HCT116 (cell line): ENCODE measurements at regions not wholly inside any gene's neighbourhood (a gene's known extent, or its start where the extent isn't known, plus 50 kb on each side); places are given as distances from the start of the nearest gene placed in this dataset.

Experiments
- ELF1 ChIP-seq: IDR thresholded peaks from 2 replicates; pipeline ENCODE4 v1.6.1; 2012; ENCODE audit warnings: low read depth, borderline replicate concordance
- EZH2 ChIP-seq: fragments of 200-600 bp; sonication (generic); IDR thresholded peaks from 2 replicates; pipeline ENCODE4 v1.6.1; 2017; ENCODE audit warnings: antibody characterized with exemption, mixed run types
- JUND ChIP-seq: IDR thresholded peaks from 2 replicates; pipeline ENCODE4 v1.6.1; 2012
- POLR2AphosphoS5 ChIP-seq: IDR thresholded peaks from 2 replicates; pipeline ENCODE4 v1.6.1; 2011; ENCODE audit warnings: mild to moderate bottlenecking, low read depth, low read length, moderate library complexity
- TF ChIP-seq, protein P1 (sequence below), 3 experiments: fragments of 200-600 bp in 1 of 3; sonication (generic) in 1 of 3; IDR thresholded peaks in 2 of 3; conservative IDR thresholded peaks in 1 of 3; 2 replicates each; pipeline ENCODE4 v1.5.1; 2012 to 2017; ENCODE audit warnings: low read depth in 2 of 3, low read length in 2 of 3, antibody characterized with exemption in 1 of 3, borderline replicate concordance in 1 of 3, control low read depth in 1 of 3, mild to moderate bottlenecking in 1 of 3, mixed read lengths in 1 of 3, mixed run types in 1 of 3, moderate library complexity in 1 of 3; ENCODE audit not compliant: insufficient read depth in 1 of 3
- TF ChIP-seq, protein P2 (sequence below): IDR thresholded peaks from 2 replicates; pipeline ENCODE4 v1.6.1; 2012; ENCODE audit warnings: low read depth

DNA sequence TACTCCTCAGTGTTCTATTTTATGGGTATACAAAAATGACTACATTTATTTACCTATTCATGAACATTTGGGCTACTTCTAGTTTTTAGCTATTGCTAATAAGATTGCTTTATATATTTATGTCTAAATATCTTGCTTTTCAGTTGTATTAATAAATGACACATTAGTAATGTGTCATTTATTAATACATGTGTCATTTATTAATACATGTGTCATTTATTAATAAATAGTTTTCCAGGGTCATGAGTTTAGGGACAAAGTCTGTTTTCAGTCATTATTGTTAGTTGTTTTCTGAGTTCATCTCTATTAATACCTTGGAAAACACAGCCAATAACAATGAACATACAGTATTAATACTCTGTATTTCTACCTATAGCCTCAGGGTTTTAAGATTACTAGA, 1630.7 kb upstream of the IGFBP7 start:
- TF ChIP-seq, protein P1, sequence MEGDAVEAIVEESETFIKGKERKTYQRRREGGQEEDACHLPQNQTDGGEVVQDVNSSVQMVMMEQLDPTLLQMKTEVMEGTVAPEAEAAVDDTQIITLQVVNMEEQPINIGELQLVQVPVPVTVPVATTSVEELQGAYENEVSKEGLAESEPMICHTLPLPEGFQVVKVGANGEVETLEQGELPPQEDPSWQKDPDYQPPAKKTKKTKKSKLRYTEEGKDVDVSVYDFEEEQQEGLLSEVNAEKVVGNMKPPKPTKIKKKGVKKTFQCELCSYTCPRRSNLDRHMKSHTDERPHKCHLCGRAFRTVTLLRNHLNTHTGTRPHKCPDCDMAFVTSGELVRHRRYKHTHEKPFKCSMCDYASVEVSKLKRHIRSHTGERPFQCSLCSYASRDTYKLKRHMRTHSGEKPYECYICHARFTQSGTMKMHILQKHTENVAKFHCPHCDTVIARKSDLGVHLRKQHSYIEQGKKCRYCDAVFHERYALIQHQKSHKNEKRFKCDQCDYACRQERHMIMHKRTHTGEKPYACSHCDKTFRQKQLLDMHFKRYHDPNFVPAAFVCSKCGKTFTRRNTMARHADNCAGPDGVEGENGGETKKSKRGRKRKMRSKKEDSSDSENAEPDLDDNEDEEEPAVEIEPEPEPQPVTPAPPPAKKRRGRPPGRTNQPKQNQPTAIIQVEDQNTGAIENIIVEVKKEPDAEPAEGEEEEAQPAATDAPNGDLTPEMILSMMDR (IDR thresholded peaks at IDR 0.05 in 2 of 3, conservative IDR thresholded peaks at IDR 0.05 in 1 of 3; ENCODE audit: borderline replicate concordance in 1 of 3, insufficient read depth in 1 of 3, low read depth in 2 of 3, low read length in 2 of 3): no peak
- TF ChIP-seq, protein P2, sequence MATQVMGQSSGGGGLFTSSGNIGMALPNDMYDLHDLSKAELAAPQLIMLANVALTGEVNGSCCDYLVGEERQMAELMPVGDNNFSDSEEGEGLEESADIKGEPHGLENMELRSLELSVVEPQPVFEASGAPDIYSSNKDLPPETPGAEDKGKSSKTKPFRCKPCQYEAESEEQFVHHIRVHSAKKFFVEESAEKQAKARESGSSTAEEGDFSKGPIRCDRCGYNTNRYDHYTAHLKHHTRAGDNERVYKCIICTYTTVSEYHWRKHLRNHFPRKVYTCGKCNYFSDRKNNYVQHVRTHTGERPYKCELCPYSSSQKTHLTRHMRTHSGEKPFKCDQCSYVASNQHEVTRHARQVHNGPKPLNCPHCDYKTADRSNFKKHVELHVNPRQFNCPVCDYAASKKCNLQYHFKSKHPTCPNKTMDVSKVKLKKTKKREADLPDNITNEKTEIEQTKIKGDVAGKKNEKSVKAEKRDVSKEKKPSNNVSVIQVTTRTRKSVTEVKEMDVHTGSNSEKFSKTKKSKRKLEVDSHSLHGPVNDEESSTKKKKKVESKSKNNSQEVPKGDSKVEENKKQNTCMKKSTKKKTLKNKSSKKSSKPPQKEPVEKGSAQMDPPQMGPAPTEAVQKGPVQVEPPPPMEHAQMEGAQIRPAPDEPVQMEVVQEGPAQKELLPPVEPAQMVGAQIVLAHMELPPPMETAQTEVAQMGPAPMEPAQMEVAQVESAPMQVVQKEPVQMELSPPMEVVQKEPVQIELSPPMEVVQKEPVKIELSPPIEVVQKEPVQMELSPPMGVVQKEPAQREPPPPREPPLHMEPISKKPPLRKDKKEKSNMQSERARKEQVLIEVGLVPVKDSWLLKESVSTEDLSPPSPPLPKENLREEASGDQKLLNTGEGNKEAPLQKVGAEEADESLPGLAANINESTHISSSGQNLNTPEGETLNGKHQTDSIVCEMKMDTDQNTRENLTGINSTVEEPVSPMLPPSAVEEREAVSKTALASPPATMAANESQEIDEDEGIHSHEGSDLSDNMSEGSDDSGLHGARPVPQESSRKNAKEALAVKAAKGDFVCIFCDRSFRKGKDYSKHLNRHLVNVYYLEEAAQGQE: no peak
- TF ChIP-seq ELF1 (no peak), JUND (no peak), EZH2 (no peak), POLR2AphosphoS5 (no peak)
